ENCODE measurements at regions not wholly inside any gene's neighbourhood (a gene's known extent, or its start where the extent isn't known, plus 50 kb on each side); places are given as distances from the start of the nearest gene placed in this dataset.

- DNase-seq (ENCODE audit: low spot score) = no peak
These were observed 1217.9 kb downstream of the VRK1 start for GRCh38 chr14:98014851-98015615.

DNA sequence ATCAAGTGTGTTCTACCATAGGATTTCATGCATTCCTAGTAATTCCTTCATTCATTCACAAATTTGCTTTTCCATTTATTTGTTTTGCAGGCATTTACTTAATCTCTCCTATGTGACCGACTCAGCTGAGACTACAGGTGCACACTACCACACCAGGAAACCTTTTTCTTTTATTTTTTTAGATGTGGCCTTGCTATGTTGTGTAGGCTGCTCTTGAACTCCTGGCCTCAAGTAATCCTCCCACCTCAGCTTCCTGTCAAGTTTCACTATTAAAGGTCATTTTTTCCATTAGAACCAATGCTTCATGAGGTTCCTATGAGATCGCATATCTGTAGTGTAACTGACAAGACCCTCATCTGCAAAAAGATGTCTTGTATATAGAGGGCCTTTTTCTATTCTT lies 1218.7 kb downstream of the VRK1 start:
- no peak for DNase-seq (ENCODE audit: low spot score)

- no peak for DNase-seq (ENCODE audit: low spot score)
These were observed 1221.4 kb downstream of the VRK1 start for GRCh38 chr14:98018628-98019027.

- no peak for DNase-seq (ENCODE audit: low spot score)
These were observed 1225.6 kb downstream of the VRK1 start for GRCh38 chr14:98022541-98023520.

GRCh38 chr14:98028162-98028561 lies 1231.0 kb downstream of the VRK1 start:
- no peak for DNase-seq (ENCODE audit: low spot score)

- DNase-seq (ENCODE audit: low spot score) = no peak
These were observed 1236.6 kb downstream of the BCL11B start for GRCh38 chr14:98035396-98035795.

DNA sequence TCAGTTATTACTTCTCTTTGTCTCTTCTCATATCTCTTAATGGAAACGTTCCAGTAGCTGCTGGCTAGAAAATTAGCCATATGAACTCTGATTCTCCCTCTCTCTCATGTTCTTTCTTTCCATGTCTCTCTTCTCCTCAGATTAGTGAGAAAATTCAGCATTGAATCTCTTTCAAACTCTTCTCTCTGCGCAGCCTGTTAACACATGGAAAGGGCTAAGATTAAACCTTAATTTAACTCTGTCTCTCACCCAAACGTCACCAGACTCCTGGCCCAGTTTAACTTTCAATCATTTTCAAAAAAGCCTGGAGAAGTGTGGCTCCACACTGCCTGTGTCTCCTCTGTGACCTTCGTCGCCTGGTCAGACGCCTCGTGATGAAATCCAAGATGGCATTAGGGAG lies 1234.2 kb downstream of the BCL11B start:
- DNase-seq (ENCODE audit: low spot score) = no peak

DNA sequence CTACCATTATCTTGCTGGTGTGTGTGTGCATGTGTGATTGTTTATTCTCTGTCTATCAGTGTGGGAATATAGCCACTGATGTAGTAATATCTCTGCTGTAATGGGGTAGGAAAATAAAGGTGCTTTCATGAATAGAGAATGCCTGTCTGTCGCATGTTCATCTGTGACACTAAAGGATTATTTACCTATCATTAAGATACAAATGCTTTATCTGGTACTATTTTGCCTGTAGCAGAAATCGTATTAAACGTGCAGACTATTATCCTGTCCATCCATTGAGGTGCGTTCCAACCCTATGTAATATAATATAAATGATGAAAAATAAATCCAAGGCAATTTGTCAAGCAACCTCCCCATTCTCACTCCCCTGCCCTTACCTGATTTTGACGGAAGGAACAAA lies 1215.1 kb downstream of the BCL11B start:
- DNase-seq (ENCODE audit: low spot score) = no peak

GRCh38 chr14:98059106-98059505 lies 1212.9 kb downstream of the BCL11B start:
- DNase-seq (ENCODE audit: low spot score) = no peak

GRCh38 chr14:98062083-98062482 lies 1209.9 kb downstream of the BCL11B start:
- DNase-seq (ENCODE audit: low spot score) = no peak

GRCh38 chr14:98069712-98070171 lies 1202.3 kb downstream of the BCL11B start:
- DNase-seq (ENCODE audit: low spot score) = no peak

- DNase-seq (ENCODE audit: low spot score) = no peak
These were observed 1201.5 kb downstream of the BCL11B start for GRCh38 chr14:98070536-98070935.

- no peak for DNase-seq (ENCODE audit: low spot score)
These were observed 1197.9 kb downstream of the BCL11B start for GRCh38 chr14:98074111-98074510.

DNA sequence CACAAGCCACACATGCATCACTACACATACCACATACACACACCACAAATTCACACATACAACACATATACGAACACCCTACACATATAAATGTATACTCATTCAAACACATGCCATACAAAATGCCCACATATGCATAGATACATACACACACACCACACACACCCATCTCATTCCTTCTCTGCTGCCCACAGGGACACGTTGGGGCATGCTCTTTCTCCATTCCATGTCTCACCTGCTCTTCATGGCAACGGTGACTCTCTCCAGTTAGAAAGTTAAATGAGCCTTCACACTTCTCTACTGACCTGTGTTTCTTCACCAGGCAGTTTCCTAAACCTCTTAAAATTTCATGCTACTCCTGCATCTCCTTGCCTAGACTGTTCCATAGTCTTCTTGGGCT lies 1194.8 kb downstream of the BCL11B start:
- no peak for DNase-seq (ENCODE audit: low spot score)

- DNase-seq (ENCODE audit: low spot score) = no peak
These were observed 1189.2 kb downstream of the BCL11B start for GRCh38 chr14:98082833-98083232.

GRCh38 chr14:98085751-98086150 lies 1186.2 kb downstream of the BCL11B start:
- DNase-seq (ENCODE audit: low spot score) = no peak

DNA sequence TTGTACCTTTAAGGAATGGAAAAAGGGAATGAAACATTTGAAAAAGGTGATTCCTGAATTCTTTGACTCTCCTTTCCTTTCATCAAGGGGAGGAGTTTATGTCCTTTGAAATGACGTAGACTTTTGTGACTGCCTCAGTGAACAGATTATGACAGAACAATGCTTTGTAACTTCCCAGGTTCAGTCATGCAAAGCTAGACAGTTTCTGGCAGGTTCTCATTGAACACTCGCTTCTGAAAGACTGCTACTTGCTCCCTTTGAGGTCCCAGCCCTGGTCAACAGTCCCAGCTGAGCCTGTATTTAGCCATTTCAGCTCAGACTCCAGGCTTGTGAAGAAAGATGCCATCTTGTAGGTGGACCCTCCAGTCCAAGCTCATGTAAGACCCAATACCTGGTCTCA lies 1178.9 kb downstream of the BCL11B start:
- DNase-seq (ENCODE audit: low spot score) = no peak

- no peak for DNase-seq (ENCODE audit: low spot score)
These were observed 1172.5 kb downstream of the BCL11B start for GRCh38 chr14:98099527-98099926.

GRCh38 chr14:98101323-98101722 lies 1170.7 kb downstream of the BCL11B start:
- no peak for DNase-seq (ENCODE audit: low spot score)

GRCh38 chr14:98103705-98104104 lies 1168.3 kb downstream of the BCL11B start:
- no peak for DNase-seq (ENCODE audit: low spot score)

- no peak for DNase-seq (ENCODE audit: low spot score)
These were observed 1162.7 kb downstream of the BCL11B start for GRCh38 chr14:98109326-98109725.

DNA sequence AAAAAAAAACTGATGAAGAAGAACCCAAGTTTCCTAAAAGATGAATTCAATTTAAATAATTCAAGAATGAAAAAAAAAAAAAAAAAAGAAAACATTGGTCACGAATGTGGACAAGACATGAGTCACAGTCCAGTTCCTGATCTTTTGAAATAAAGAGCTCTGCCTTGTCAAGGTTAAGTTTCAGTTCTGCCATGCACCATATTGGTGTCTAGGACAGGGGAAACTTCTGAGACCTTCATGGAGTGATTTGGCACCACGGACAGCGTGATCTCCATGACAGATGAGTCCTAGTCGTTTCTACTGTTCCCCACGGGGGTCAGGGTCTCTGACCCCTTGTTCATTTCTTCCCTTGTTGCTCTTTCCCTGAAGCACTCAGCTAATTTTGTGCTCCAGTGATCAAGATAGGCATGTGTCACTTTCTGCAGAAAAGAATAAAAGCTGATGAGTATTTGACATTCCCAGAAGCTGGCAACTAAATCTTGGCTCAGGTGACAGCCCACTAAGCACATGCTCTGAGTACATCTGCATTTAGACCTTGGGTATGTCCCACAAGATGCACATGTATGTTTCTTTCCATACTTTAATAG lies 1159.7 kb downstream of the BCL11B start:
- DNase-seq (ENCODE audit: low spot score) = no peak
